Left cardiac atrium (tissue), 4 donors: ENCODE measurements at regions not wholly inside any gene's neighbourhood (a gene's known extent, or its start where the extent isn't known, plus 50 kb on each side); places are given as distances from the start of the nearest gene placed in this dataset.
"Not testable (repeated sequence)": the region's sequence is repeated elsewhere in the genome, so short reads cannot be mapped to it uniquely, and the experiment has no call there.

Experiments used
- ATAC-seq, 2 donors: fragments of 200-7000 bp; cut with Tn5 transposase; one replicate each; pipeline ENCODE4 v1.9.1; 2020; ENCODE audit warnings: mild to moderate bottlenecking in 2 of 2, moderate library complexity in 2 of 2
- DNase-seq: peaks from one replicate; pipeline ENCODE4 v3.0.0-alpha.2; 2020
- intact Hi-C, 2 donors: fragments of 100-400 bp; cut with DNase I; formaldehyde crosslinking; loops; one replicate each; pipeline versions ENCODE4 v1.14.1 to v1.15.1; 2022 to 2023
- donor health status: DM: no; HTN: yes; CAD: no.
- donor health status: DM: no; HTN: yes; CAD: no; lungs with severe emphysema.
- donor health status: DM: yes; HTN: yes; CAD: no.
- donor health status: Dilated cardiomyopathy.

DNA sequence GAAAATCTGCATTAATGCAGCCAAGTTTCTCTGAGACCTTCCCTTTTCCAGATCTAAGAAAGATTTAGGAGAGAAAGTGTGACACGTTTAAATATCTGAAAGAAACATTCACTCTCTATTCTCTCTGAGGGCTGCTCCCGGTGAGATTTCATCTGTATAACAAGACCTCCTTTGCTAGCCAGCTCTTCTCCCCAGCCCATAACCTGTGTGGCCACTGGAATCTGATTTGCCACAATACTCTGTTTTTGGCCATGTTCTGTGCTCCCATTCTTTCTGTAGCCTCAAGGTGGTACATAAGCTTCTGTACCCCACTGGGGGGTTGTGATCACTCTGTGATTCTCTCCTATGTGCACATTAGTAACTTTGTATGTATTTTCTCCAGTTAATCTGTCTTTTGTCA is 291.0 kb upstream of the SEMA6A start:
- DNase-seq, result no peak
- intact Hi-C loops, result no loop called here
- ATAC-seq, result no peak

DNA sequence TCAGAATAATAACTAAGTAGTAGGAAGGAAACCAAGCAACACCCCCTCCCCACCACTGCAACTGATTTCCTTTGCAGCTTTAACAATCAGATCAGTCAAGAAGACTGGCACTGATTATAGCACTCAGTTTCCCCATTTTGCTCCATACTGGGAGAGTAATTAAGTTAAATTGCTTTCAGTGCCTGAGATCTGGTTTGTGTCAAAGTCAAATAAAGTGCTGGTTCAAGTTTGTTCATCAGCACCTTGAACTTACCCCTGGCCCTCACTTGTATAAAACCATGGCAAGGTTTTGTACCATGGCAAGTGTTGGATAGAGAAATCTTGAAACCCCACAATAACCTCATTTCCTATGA is 290.2 kb upstream of the SEMA6A start:
- intact Hi-C loops, result no loop called here
- ATAC-seq, result no peak
- no peak for DNase-seq

DNA sequence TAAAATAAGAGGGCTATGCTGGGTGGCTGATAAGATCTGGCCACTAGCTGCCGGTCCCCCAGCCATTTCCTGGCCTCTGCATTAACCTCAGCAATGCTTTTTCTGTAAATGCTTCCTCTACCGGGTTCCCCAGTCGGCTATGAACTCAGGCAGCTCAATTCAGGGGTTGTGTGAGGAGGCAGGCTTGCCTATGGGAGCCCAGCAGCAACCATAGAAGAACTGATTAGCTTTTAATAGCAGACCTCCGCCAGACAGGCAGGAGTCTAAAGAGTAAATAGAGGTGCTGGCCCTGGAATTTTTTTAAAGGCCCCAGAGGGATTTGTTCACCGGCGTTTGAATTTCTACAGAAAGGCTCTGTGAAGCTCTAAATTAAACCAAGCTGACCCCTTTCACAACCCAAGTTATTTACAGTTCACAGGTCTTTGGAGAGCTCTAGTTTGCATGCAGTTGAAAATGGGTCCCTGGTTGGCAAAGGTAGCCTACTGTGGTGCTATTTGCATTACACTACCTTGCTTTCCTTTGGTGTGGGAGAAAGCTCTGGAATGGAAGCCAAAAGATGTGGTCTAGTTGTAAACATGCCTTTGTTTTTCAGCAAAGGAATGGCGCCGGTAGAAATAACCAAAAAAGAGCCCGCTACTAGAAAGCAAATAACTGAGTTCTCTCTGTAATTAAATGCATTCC is 289.7 kb upstream of the SEMA6A start:
- no peak for ATAC-seq

DNA sequence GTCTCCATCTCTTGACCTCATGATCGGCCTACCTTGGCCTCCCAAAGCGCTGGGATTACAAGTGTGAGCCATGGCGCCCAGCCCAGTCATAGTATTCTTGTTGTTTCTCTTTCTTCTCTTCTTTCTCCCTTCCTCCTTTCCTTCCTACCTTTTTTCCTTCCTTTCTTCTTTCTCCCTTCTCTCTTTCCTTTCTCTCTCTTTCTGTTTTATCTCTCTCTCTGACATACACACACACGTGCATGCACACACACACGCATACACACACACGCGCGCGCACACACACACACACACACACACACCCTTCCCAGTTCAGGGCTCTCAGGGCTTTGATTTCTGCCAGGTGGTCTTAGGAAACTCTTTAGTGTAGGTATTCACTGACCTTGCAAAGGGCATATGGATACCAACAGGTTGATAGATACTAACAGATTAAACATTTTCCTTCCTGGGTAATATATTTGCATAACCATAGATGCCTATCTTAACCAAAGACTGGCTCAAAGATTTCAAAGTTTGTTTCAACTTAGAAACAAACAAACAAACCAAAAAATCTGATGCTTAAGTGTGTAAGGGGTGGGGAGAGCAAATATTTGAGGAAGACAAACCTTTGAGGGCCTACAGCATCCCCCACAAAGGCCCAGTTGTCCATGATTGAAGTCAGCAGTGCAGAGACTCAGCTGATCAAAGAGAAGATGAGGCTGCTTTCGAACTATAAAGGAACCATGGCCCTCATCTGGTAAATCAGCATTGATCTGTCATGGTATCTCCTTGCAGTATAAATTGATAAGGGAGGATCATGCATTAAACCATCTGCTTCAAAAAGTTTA is 288.2 kb upstream of the SEMA6A start:
- intact Hi-C loops, result no loop called here
- no peak for ATAC-seq
- no peak for DNase-seq

More for the DNA sequence above, 289.7 kb upstream of the SEMA6A start:
- intact Hi-C loops, result no loop called here
- DNase-seq, result no peak

DNA sequence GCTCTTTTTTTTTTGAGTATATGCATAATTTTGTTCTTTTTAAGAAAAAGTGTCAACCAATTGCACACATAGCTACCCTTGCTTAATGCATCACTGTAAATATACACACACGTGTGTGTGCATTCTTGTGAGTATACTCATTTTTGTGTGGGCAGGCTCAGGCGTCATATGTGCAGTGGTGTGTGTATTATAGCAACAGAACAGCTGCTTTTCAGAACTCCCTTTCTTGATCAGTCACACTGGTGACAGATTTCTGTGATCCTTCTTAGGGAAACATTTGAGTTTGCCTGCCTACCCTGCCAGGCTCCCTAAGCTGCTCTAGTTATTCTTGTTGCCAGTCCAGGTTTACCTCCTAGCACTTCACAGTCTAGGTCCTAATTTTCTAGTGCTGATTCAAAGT is 287.0 kb upstream of the SEMA6A start:
- intact Hi-C loops, result no loop called here
- ATAC-seq, result no peak
- DNase-seq, result no peak

DNA sequence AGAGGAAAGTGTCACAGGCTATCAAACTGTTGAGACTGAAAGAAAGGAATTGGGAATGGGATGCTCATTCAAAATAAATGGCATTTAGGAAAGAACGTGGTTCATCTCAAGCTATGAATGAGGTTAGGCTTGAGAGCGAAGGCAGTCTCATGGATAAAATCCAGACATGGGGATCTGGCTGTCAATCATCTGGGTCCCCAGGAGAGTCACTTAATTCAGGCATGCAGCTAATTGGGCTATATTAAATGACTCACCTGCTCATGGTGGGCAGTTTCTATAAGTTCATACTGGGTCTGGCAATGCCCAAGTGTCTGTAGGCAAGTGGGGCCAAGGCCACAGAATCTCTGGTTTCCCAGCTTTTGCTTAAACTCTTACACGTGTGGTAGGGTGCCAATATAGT is 286.5 kb upstream of the SEMA6A start:
- intact Hi-C loops, result no loop called here
- no peak for ATAC-seq
- no peak for DNase-seq

DNA sequence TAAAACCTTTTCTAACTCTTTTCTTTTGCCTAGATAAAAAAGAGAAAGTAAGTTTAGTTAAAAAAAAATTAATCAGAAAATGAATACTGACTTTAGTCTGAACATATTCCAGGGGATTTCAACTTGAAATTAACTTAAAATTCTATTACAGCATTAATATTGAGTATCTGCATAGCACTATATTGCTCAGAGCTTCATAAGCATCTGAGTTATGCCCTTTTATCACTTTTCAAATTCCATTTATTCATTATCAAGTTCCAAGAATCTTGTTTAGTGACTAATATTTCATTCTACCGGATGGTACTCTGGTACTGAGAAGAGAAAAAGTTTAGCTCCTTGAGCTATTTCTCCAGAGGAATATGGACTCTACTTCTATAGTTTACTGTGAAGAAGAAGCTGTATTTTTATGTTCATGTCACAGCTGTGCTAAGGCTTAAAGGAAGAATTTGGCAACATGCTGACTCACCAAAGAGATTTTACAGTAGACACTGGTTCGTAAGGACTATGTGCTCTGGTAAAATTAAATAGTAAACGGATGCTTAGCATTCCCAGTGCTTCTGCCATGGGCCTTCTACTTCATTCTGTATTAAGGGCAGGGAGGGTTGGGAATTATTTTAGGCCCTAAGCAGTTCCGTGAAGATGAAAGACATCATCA is 285.2 kb upstream of the SEMA6A start:
- ATAC-seq, result no peak
- no peak for DNase-seq
- intact Hi-C loops, result no loop called here

DNA sequence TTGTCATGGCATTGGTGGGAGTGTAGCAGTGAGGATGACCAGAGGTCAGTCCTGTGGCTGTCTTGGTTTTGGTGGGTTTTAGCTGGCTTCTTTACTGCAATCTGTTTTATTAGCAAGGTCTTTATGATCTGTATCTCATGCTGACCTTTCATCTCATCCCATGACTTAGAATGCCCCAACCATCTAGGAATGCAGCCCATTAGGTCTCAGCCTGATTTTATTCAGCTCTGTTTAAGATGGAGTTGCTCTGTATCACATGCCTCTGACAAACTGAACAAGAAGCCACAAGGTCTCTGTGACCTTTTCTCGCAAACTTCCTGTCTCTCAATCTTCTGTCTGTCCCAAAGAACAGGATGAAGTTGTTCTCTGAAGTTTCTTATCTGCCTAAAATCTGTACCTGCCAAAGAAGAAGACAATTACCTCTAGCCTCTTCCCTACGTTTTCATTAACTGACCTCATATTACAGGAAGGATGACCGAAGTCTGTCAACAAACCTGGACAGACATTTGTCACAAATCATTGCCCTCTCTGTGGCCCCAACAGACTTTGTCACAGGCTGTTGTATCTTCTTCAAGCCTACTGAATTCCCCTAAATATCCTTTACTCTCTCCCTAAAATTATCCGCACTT is 284.2 kb upstream of the SEMA6A start:
- intact Hi-C loops, result no loop called here
- ATAC-seq (no peak), DNase-seq (no peak)

DNA sequence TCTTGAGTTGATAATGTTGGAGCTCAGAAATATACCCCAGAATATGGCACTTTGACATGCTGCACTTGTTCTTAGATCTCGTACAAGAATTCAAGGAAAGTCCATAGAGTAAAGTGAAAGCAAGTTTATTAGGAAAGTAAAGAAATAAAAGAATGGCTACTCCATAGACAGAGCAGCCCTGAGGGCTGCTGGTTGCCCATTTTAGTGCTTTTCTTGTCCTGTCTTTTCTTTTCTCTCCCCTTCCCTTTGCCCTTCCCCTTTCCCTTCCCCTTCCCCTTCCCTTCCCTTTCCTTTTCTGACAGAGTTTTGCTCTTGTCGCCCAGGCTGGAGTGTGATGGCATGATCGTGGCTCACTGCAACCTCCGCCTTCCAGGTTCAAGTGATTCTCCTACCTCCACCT is 283.4 kb upstream of the SEMA6A start:
- ATAC-seq, DNase-seq, intact Hi-C loops: not testable (repeated sequence)

DNA sequence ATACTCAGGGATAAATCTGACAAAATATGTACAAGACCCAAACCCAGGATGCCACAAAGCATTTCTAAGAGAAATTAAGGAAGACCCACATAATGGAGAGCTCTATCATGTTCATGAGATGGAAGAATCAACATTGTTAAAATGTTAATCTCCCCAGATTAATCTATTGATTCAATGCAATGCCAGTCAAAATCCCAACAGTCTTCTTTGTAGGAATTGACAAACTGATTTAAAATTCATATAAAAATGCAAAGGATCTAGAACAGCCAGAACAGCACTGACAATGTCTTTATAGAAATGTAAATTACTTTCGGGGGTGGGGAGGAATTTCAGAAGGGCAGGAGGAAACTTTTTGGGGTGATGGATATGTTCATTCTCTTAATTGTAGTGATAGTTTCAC is 281.6 kb upstream of the SEMA6A start:
- intact Hi-C loops, result no loop called here
- DNase-seq, result no peak
- ATAC-seq, result no peak

DNA sequence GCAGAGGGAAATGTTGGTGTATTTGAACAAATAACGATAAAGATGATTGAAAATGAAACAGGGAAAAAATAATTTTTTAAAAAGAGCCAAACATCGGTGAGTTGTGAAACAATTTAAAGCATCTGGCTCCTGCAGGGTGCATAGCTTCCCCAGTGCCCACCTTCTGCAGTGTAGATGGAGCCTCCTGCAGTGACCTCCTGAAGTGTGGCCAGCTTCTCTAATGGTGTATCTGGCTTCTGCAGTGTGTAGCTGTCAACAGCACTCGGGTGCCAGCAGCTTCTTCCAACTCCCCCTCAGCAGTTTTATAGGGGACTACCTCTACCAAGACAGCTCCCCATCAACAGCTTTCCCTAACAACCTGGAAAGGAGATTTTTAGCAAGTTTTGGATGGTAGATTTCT is 279.4 kb upstream of the SEMA6A start:
- intact Hi-C loops, result no loop called here
- ATAC-seq (no peak), DNase-seq (no peak)

DNA sequence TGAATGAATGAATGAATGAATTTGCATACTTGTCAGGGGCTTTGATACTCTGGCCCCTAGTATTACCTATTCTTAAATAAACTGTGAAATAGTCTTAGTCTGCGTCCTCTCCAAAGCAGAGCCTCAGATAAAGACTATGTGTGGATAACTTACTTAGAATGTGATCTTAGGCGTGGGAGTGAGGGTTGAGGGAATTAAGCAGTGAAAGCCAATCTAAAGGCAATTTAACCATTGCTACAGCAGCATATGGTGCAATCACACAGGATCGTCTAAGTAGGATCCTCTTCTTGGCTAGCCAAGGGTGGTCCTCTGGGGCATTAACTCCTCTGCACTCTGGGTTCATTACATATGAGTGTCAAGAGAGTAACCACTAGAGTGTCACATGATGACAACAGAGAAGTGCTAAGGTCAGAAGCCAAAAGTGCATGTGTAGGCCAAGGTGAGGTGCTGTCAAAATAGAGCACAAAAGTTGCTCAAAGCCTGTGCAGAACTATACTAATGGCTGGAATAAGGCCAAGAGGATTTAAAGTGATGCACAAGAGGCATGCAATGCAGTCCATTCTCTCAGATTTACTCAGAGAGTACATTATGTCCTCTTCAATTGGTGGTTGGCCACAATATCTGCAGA is 274.4 kb upstream of the SEMA6A start:
- no peak for DNase-seq
- no peak for ATAC-seq
- intact Hi-C loops, result no loop called here

DNA sequence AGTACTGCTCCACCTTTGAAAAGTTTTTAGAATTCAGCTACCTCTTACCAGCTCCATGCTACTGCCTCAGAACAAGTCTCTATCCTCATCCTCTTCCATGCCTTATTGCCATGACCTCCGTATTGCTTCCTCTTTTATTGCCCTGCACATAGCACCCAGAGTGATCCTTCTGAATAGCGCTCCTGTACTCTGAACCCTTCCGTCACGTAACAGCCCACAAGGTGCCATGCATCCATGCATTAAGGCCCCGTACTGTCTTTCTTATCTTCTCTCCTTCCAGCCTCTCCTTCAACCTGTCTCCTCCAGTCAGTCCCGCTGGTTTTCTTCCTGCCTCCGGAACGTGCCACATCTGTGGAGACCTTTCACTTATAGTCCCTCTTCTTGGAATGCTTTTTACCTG is 273.3 kb upstream of the SEMA6A start:
- DNase-seq (no peak), ATAC-seq (no peak)
- intact Hi-C loops, result no loop called here

DNA sequence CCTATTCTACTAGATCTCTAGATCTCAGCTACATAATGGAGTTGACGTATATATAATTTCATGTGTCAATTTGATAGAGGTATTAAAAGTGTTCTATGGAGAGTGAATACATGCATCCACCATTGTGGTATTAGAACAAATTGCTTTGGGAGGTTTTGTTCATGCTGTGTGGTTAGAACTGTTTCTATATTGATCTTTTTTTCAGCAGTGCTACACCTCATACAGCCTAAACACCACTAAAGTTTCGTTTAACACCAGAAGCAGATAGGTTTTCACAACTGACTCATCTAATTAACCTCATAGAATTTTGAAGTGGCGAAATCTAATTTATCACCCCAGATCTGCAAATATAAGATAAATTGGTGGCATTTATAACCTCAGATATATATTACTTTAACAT is 269.4 kb upstream of the SEMA6A start:
- DNase-seq (no peak), ATAC-seq (no peak)
- intact Hi-C loops, result no loop called here

DNA sequence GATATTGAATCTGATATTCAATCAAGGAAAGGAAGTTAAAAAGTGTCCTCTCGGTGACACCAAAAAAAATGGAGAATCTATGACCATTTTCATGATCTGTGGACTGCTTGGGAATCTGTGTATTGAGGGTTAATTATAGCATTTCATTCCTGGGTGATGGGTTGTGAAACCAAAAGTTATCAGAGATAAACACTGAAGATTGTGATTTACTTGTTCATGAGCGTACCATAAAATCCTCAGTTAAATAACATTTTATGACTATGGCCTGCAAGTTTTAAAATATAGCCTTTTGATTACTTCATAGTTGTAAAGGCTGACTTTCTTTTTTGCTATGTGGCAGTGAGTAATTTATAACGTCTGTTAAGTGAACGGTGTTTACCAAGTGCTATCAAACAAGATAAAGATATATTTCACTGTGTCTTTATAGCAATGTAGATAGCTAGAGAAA is 267.9 kb upstream of the SEMA6A start:
- DNase-seq, result no peak
- ATAC-seq, result no peak
- intact Hi-C loops, result no loop called here

DNA sequence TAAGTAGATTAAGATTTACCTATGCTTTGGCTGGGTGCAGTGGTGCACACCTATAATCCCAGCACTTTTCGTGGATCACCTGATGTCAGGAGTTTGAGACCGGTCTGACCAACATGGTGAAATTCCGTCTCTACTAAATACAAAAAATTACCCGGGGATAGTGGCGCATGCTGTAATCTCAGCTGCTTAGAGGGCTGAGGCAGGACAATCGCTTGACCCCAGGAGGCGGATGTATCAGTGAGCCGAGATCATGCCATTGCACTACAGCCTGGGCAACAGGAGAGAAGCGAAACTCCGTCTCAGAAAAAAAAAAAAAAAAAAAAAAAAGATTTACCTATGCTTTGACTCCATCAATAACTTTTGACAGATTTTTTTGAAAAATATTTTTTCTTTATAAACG is 267.1 kb upstream of the SEMA6A start:
- intact Hi-C loops, result no loop called here
- ATAC-seq (no peak), DNase-seq (no peak)

DNA sequence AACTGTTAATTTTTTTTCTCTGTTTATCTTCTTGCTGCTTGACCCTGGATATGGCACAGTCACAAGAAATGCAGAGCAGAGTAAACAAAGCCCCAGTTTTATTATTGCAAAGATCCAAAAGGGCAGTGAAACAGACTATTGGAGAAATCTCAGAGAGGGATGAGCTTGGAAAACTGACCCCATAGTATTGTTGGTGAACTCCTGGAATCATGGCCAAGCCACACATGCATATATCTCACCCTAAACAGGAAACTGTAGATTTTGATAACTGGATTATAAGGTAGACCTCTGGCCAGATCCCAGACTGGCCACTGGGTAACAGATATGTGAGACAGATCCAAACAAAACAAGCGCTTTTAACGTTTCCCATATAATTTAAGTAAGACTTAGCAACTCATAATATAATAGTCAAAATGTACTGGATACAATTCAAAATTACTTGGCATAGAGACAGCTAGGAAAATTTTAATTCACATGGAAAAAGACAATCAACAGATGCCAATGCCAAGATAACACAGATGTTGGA is 263.5 kb upstream of the SEMA6A start:
- no peak for DNase-seq
- intact Hi-C loops, result no loop called here
- ATAC-seq, result no peak

DNA sequence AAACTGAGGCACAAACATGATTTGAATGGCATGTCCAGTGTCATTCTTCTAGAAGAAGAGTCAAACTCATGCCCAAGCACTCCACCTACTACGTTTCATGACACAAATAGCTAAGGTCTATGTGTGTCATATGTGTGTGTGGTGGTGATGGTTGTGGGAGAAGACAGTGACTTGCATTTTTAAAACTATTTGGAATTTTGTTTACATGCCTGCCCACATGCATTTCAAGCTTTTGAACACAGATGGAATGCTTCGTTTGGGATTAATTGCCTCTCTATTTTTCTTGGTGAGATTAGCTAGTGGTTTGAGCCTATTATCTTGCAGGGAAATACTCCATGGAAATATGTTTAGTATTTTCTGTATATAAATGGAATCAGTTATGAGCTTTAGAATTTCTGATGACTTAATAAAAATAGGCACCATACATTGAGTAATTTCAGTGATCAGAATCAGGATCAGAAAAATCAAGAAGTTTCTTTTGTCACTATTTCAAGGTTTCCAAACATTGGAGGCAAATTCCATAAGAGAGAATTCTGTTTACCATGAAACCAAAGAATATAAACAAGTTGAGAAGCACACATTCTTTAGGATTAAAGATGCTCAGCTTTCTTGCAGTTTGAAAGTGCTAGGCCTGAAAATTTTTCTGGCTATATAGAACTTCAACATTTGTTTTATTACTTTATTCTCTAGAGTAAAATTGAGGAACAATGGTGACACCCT is 260.3 kb upstream of the SEMA6A start:
- ATAC-seq (no peak), DNase-seq (no peak)
- intact Hi-C loops, result no loop called here

DNA sequence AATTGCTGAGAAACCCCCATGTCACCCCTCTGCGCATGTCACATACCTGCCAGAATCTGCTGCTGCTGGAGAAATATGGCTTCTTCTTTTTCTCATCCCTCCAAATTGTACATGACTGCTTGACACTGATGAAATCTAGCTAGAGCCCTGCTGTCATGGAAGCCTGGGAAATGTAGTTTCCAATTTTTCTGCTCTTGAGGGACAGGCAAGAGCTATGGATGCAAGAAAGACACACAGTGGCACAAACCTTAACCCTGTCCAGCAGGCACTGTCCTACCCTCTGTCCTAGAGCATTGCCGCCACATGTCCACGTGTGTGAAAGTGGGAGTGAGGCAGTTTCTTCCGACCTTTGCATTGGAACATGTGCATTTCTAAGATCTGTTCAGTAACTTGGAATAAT is 255.5 kb upstream of the SEMA6A start:
- intact Hi-C loops, result no loop called here
- no peak for ATAC-seq

More for the DNA sequence above, 255.5 kb upstream of the SEMA6A start:
- no peak for DNase-seq
